Sigmoid colon (tissue), 4 donors: ENCODE measurements at regions not wholly inside any gene's neighbourhood (a gene's known extent, or its start where the extent isn't known, plus 50 kb on each side); places are given as distances from the start of the nearest gene placed in this dataset.

Experiments
- EP300 ChIP-seq, 4 donors: sonication (generic); formaldehyde crosslinking; IDR thresholded peaks; one replicate each; pipeline ENCODE4 v1.6.1; 2017; ENCODE audit warnings: antibody characterized with exemption in 4 of 4
- POLR2A ChIP-seq, 2 donors: fragments of 450-650 bp; IDR thresholded peaks; one replicate each; pipeline ENCODE4 v1.6.1; 2016; ENCODE audit warnings: antibody characterized with exemption in 2 of 2, mild to moderate bottlenecking in 2 of 2, moderate library complexity in 2 of 2
- POLR2AphosphoS5 ChIP-seq, 4 donors: sonication (generic); formaldehyde crosslinking; IDR thresholded peaks; one replicate each; pipeline ENCODE4 v1.6.1; 2017; ENCODE audit warnings: antibody characterized with exemption in 4 of 4
- TF ChIP-seq, protein P1 (sequence below), 4 experiments: fragments of 450-650 bp in 3 of 4; fragments of 200-600 bp in 1 of 4; IDR thresholded peaks; one replicate each; pipeline ENCODE4 v1.5.1; 2016 to 2019; ENCODE audit warnings: antibody characterized with exemption in 4 of 4, mild to moderate bottlenecking in 3 of 4, moderate library complexity in 2 of 4

DNA sequence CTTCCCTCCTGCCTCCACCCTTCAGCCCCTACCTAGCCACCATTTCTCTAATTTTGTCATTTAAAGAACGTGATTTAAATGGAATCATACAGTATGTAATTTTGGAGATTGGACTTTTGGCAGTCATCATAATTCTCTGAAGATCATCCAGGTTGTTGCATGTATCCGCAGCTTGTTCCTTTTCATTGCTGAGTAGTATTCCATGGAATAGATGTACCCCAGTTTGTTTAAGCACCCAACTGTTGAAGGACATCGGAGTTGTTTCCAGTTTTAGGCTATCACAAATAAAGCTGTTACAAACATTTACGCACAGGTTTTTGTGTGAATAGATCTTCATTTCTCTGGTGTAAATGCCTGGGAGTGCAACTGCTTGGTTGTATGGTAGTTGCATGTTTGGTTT is 61.1 kb upstream of the PWP1 start:
- TF ChIP-seq, protein P1, sequence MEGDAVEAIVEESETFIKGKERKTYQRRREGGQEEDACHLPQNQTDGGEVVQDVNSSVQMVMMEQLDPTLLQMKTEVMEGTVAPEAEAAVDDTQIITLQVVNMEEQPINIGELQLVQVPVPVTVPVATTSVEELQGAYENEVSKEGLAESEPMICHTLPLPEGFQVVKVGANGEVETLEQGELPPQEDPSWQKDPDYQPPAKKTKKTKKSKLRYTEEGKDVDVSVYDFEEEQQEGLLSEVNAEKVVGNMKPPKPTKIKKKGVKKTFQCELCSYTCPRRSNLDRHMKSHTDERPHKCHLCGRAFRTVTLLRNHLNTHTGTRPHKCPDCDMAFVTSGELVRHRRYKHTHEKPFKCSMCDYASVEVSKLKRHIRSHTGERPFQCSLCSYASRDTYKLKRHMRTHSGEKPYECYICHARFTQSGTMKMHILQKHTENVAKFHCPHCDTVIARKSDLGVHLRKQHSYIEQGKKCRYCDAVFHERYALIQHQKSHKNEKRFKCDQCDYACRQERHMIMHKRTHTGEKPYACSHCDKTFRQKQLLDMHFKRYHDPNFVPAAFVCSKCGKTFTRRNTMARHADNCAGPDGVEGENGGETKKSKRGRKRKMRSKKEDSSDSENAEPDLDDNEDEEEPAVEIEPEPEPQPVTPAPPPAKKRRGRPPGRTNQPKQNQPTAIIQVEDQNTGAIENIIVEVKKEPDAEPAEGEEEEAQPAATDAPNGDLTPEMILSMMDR (IDR thresholded peaks at IDR 0.05): no peak
- no peak for TF ChIP-seq POLR2A (IDR thresholded peaks at IDR 0.05)
- no peak for TF ChIP-seq POLR2AphosphoS5 (IDR thresholded peaks at IDR 0.05)
- no peak for TF ChIP-seq EP300 (IDR thresholded peaks at IDR 0.05)
